ENCODE measurements at regions not wholly inside any gene's neighbourhood (a gene's known extent, or its start where the extent isn't known, plus 50 kb on each side); places are given as distances from the start of the nearest gene placed in this dataset.

DNA sequence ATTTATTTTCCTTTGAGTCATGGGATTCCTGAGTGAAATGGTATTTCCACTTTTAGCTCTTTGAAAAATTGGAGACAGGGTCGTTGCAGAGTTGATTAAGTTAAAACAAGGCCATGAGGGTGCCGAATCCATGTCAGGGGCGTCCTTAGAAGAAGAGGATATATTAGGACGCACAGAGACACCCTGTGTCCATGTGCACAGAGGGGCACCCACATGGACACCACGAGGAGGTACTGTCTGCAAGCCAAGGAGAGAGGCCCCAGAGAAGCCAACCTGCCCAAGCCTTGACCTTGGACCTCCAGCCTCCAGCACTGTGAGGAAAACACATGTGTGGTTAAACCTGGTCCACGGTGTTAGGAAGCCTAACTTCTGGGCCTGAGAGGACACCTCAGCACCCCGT lies 113.9 kb upstream of the THBS2 start:
- TF ChIP-seq EP300 (IDR thresholded peaks at IDR 0.05) (no peak), CTCF (IDR thresholded peaks at IDR 0.05) (no peak), POLR2A (IDR thresholded peaks at IDR 0.05) (no peak)
